ENCODE measurements at regions not wholly inside any gene's neighbourhood (a gene's known extent, or its start where the extent isn't known, plus 50 kb on each side); places are given as distances from the start of the nearest gene placed in this dataset.

- no peaks in the 10 kb centered on the region for H3K36me3 ChIP-seq
- no peak overlapping the region for H3K4me3 ChIP-seq
- no peaks in the 10 kb centered on the region for H3K9me3 ChIP-seq
- intact Hi-C loops (cut with DNase I; ENCODE audit: low total_unique reads): no loop called here
- no peak for TF ChIP-seq CTCF (IDR thresholded peaks at IDR 0.05)
- peaks cover 0 to 3% of the 10 kb centered on the region in 2 donors for H3K27me3 ChIP-seq
- H3K27ac ChIP-seq: no peak overlapping the region
- no peak for DNase-seq
- H3K4me1 ChIP-seq: no peaks in the 10 kb centered on the region
Measured at GRCh38 chr15:96959501-96959900, 629.0 kb downstream of the NR2F2 start.

GRCh38 chr15:96960711-96961480, 630.4 kb downstream of the NR2F2 start:
- Histone ChIP-seq H3K27me3 (peaks cover 0 to 3% of the 10 kb centered on the region in 2 donors), H3K27ac (no peak overlapping the region), H3K4me3 (no peak overlapping the region), H3K4me1 (no peaks in the 10 kb centered on the region), H3K36me3 (no peaks in the 10 kb centered on the region), H3K9me3 (no peaks in the 10 kb centered on the region)
- TF ChIP-seq CTCF (IDR thresholded peaks at IDR 0.05): no peak
- intact Hi-C loops (cut with DNase I; ENCODE audit: low total_unique reads): no loop called here
- no peak for DNase-seq

- no peak for DNase-seq
- no peak for TF ChIP-seq CTCF (IDR thresholded peaks at IDR 0.05)
- intact Hi-C loops (cut with DNase I; ENCODE audit: low total_unique reads): no loop called here
Measured at GRCh38 chr15:96966554-96966953, 636.1 kb downstream of the NR2F2 start.

GRCh38 chr15:96969732-96970710, 639.5 kb downstream of the NR2F2 start:
- no peak for DNase-seq
- no peaks in the 10 kb centered on the region for H3K4me1 ChIP-seq
- intact Hi-C loops (cut with DNase I; ENCODE audit: low total_unique reads): no loop called here
- no peaks in the 10 kb centered on the region for H3K36me3 ChIP-seq
- no peak overlapping the region for H3K27ac ChIP-seq
- H3K27me3 ChIP-seq: no peaks in the 10 kb centered on the region
- H3K4me3 ChIP-seq: no peak overlapping the region
- no peaks in the 10 kb centered on the region for H3K9me3 ChIP-seq
- TF ChIP-seq CTCF (IDR thresholded peaks at IDR 0.05): no peak

More at GRCh38 chr15:96966554-96966953, 636.1 kb downstream of the NR2F2 start:
- Histone ChIP-seq H3K9me3 (no peaks in the 10 kb centered on the region), H3K4me1 (no peaks in the 10 kb centered on the region), H3K4me3 (no peak overlapping the region), H3K36me3 (no peaks in the 10 kb centered on the region), H3K27me3 (no peaks in the 10 kb centered on the region), H3K27ac (no peak overlapping the region)

GRCh38 chr15:96972201-96972600, 641.7 kb downstream of the NR2F2 start:
- no peak overlapping the region for H3K4me3 ChIP-seq
- no peaks in the 10 kb centered on the region for H3K27me3 ChIP-seq
- TF ChIP-seq CTCF (IDR thresholded peaks at IDR 0.05): no peak
- intact Hi-C loops (cut with DNase I; ENCODE audit: low total_unique reads): no loop called here
- H3K27ac ChIP-seq: no peak overlapping the region
- no peak for DNase-seq
- H3K4me1 ChIP-seq: no peaks in the 10 kb centered on the region
- no peaks in the 10 kb centered on the region for H3K9me3 ChIP-seq
- H3K36me3 ChIP-seq: no peaks in the 10 kb centered on the region

Measured in tibial artery (tissue), 4 donors.